HCT116 (cell line): ENCODE measurements at regions not wholly inside any gene's neighbourhood (a gene's known extent, or its start where the extent isn't known, plus 50 kb on each side); places are given as distances from the start of the nearest gene placed in this dataset.
"Not testable (repeated sequence)": the region's sequence is repeated elsewhere in the genome, so short reads cannot be mapped to it uniquely, and the experiment has no call there.

Experiments used
- ATAC-seq: fragments of 200-7000 bp; cut with Tn5 transposase; 2 replicates; pipeline ENCODE4 v1.9.1; 2020; ENCODE audit warnings: mild to moderate bottlenecking, moderate library complexity
- BruUV-seq: library from RNA; stranded (reverse); fragments of 400-500 nt; replicated peaks from 2 replicates; lab custom pipeline; 2021; lab: Mats Ljungman, UMichigan
- CTCF ChIA-PET: fragments of 300-600 bp; sonication (Branson Sonifier 250); formaldehyde crosslinking; loops from one replicate; lab custom pipeline; 2021; ENCODE audit warnings: antibody characterized with exemption; lab: Charles Lee
- POLR2A ChIA-PET: fragments of 300-600, 350-600 bp; sonication (Branson Sonifier 250); formaldehyde crosslinking; loops from one replicate; lab custom pipeline; 2021; ENCODE audit warnings: antibody characterized with exemption; lab: Charles Lee
- RAD21 ChIA-PET, 2 experiments: fragments of 300-600 bp; sonication (Branson Sonifier 250); formaldehyde crosslinking; loops; one replicate each; lab custom pipeline; 2023; ENCODE audit warnings: low total read pairs in 2 of 2; ENCODE audit not compliant: uncharacterized antibody in 2 of 2, unreplicated experiment in 2 of 2, low non-redundant PET in 1 of 2; lab: Charles Lee
- DNase-seq: peaks from one replicate; pipeline ENCODE4 v3.0.0-alpha.2; 2010; ENCODE audit warnings: low read depth, low spot score
- H2AFZ ChIP-seq: fragments of 200-600 bp; shearing (Covaris generic), sonication (generic); 2 replicates; pipeline ENCODE4 v1.6.1; 2017; ENCODE audit warnings: low read depth, mixed run types, mixed read lengths, antibody characterized with exemption, low read length; ENCODE audit not compliant: poor library complexity, severe bottlenecking
- H3K27ac ChIP-seq: 2 replicates; pipeline ENCODE4 v1.5.1; 2012; ENCODE audit warnings: low read depth, low read length
- H3K27me3 ChIP-seq: fragments of 200-600 bp; sonication (generic); 2 replicates; pipeline ENCODE4 v1.6.1; 2016; ENCODE audit warnings: mixed run types, low read length, mixed read lengths; ENCODE audit not compliant: insufficient read depth
- H3K36me3 ChIP-seq, 2 experiments: fragments of 200-500 bp in 1 of 2; fragments of 200-600 bp in 1 of 2; sonication (Bioruptor generic) in 1 of 2; sonication (generic) in 1 of 2; 2 replicates each; pipeline versions ENCODE4 v1.5.1 to v1.6.1; 2014 to 2016; ENCODE audit warnings: low read length in 2 of 2, inconsistent platforms in 1 of 2, mixed read lengths in 1 of 2, mixed run types in 1 of 2; ENCODE audit not compliant: insufficient read depth in 2 of 2, control insufficient read depth in 1 of 2
- H3K4me1 ChIP-seq, 2 experiments: fragments of 200-600 bp in 1 of 2; sonication (generic) in 1 of 2; 2 replicates each; pipeline versions ENCODE4 v1.5.1 to v1.6.1; 2012 to 2017; ENCODE audit warnings: low read length in 2 of 2, inconsistent platforms in 1 of 2, mild to moderate bottlenecking in 1 of 2, mixed read lengths in 1 of 2, mixed run types in 1 of 2, moderate library complexity in 1 of 2; ENCODE audit not compliant: insufficient read depth in 2 of 2, control insufficient read depth in 1 of 2
- H3K4me2 ChIP-seq: fragments of 200-600 bp; sonication (generic); 2 replicates; pipeline ENCODE4 v1.6.1; 2017; ENCODE audit warnings: mixed run types, low read length, mixed read lengths
- H3K4me3 ChIP-seq, 2 experiments: fragments of 200-600 bp in 1 of 2; sonication (generic) in 1 of 2; replicated peaks in 1 of 2; 2 replicates each; pipeline ENCODE4 v1.5.1; 2011 to 2016; ENCODE audit warnings: low read length in 2 of 2, control low read depth in 1 of 2, low read depth in 1 of 2, mild to moderate bottlenecking in 1 of 2, mixed read lengths in 1 of 2, mixed run types in 1 of 2
- H3K79me2 ChIP-seq: fragments of 200-600 bp; sonication (generic); 2 replicates; pipeline ENCODE4 v1.6.1; 2017; ENCODE audit warnings: mild to moderate bottlenecking, mixed run types, low read length, moderate library complexity, mixed read lengths; ENCODE audit not compliant: insufficient read depth
- H3K9ac ChIP-seq: fragments of 200-600 bp; sonication (generic); 2 replicates; pipeline ENCODE4 v1.6.1; 2016; ENCODE audit warnings: low read length, mixed read lengths
- H3K9me2 ChIP-seq: fragments of 200-600 bp; sonication (generic), shearing (Covaris generic); 2 replicates; pipeline ENCODE4 v1.6.1; 2017; ENCODE audit warnings: mixed run types, mild to moderate bottlenecking, moderate library complexity; ENCODE audit not compliant: insufficient read depth
- H3K9me3 ChIP-seq, 2 experiments: fragments of 200-500 bp in 1 of 2; fragments of 200-600 bp in 1 of 2; sonication (Bioruptor generic) in 1 of 2; sonication (generic) in 1 of 2; 2 replicates each; pipeline ENCODE4 v1.6.1; 2014 to 2017; ENCODE audit warnings: low read length in 2 of 2, mixed read lengths in 2 of 2, inconsistent platforms in 1 of 2, low read depth in 1 of 2, mild to moderate bottlenecking in 1 of 2, mixed run types in 1 of 2, moderate library complexity in 1 of 2; ENCODE audit not compliant: control insufficient read depth in 1 of 2, insufficient read depth in 1 of 2
- H4K20me1 ChIP-seq: fragments of 200-600 bp; sonication (generic), shearing (Covaris generic); 2 replicates; pipeline ENCODE4 v1.6.1; 2017; ENCODE audit warnings: mixed run types, mild to moderate bottlenecking, moderate library complexity; ENCODE audit not compliant: insufficient read depth
- CEBPB ChIP-seq: IDR thresholded peaks from 2 replicates; pipeline ENCODE4 v1.6.1; 2012; ENCODE audit warnings: low read depth
- FOSL1 ChIP-seq: IDR thresholded peaks from 2 replicates; pipeline ENCODE4 v1.6.1; 2012; ENCODE audit warnings: low read depth
- JUND ChIP-seq: IDR thresholded peaks from 2 replicates; pipeline ENCODE4 v1.6.1; 2012
- POLR2AphosphoS5 ChIP-seq: IDR thresholded peaks from 2 replicates; pipeline ENCODE4 v1.6.1; 2011; ENCODE audit warnings: mild to moderate bottlenecking, low read depth, low read length, moderate library complexity
- SIN3A ChIP-seq: IDR thresholded peaks from 2 replicates; pipeline ENCODE4 v1.6.1; 2012; ENCODE audit warnings: low read depth
- SP1 ChIP-seq: IDR thresholded peaks from 2 replicates; pipeline ENCODE4 v1.6.1; 2012; ENCODE audit warnings: low read depth
- SRF ChIP-seq: IDR thresholded peaks from 2 replicates; pipeline ENCODE4 v1.6.1; 2012; ENCODE audit warnings: low read depth
- YY1 ChIP-seq: IDR thresholded peaks from 2 replicates; pipeline ENCODE4 v1.6.1; 2011; ENCODE audit warnings: low read length, low read depth, moderate library complexity, mild to moderate bottlenecking; ENCODE audit not compliant: insufficient replicate concordance; ENCODE audit errors: extremely low read depth
- intact Hi-C: fragments of 100-400 bp; cut with micrococcal nuclease; formaldehyde crosslinking; loops from 2 replicates; pipeline ENCODE4 v1.10.0; 2022
- TF ChIP-seq, protein P1 (sequence below): IDR thresholded peaks from 2 replicates; pipeline ENCODE4 v1.6.1; 2011; ENCODE audit warnings: mild to moderate bottlenecking, low read length, moderate library complexity; ENCODE audit not compliant: insufficient replicate concordance; ENCODE audit errors: extremely low read depth
- TF ChIP-seq, protein P2 (sequence below), 3 experiments: fragments of 200-600 bp in 1 of 3; sonication (generic) in 1 of 3; IDR thresholded peaks in 2 of 3; conservative IDR thresholded peaks in 1 of 3; 2 replicates each; pipeline ENCODE4 v1.5.1; 2012 to 2017; ENCODE audit warnings: low read depth in 2 of 3, low read length in 2 of 3, antibody characterized with exemption in 1 of 3, borderline replicate concordance in 1 of 3, control low read depth in 1 of 3, mild to moderate bottlenecking in 1 of 3, mixed read lengths in 1 of 3, mixed run types in 1 of 3, moderate library complexity in 1 of 3; ENCODE audit not compliant: insufficient read depth in 1 of 3
- TF ChIP-seq, protein P3 (sequence below): IDR thresholded peaks from 2 replicates; pipeline ENCODE4 v1.6.1; 2012
- TF ChIP-seq, protein P4 (sequence below): IDR thresholded peaks from 2 replicates; pipeline ENCODE4 v1.6.1; 2012
- TF ChIP-seq, protein P5 (sequence below): IDR thresholded peaks from 2 replicates; pipeline ENCODE4 v1.6.1; 2012; ENCODE audit warnings: low read depth

DNA sequence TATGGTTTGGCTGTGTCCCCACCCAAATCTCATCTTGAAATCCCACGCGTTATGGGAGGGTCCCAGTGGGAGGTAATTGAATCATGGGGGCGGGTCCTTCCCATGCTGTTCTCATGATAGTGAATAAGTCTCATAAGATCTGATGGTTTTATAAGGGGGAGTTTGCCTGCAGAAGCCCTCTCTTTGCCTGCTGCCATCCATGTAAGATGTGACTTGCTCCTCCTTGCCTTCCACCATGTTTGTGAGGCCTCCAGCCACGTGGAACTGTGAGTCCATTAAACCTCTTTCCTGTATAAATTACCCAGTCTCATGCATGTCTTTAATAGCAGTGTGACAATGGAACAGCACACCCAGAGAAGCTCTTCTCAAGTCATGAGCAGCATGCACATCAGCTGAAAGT lies 119.1 kb upstream of the CARD11 start:
- H3K79me2 ChIP-seq, H2AFZ ChIP-seq, H3K9me3 ChIP-seq, POLR2A ChIA-PET, H3K4me3 ChIP-seq, H4K20me1 ChIP-seq, ATAC-seq, H3K27me3 ChIP-seq, H3K4me2 ChIP-seq, H3K9me2 ChIP-seq, H3K36me3 ChIP-seq, intact Hi-C loops, H3K9ac ChIP-seq, DNase-seq, BruUV-seq, RAD21 ChIA-PET, H3K27ac ChIP-seq, H3K4me1 ChIP-seq, CTCF ChIA-PET: not testable (repeated sequence)

DNA sequence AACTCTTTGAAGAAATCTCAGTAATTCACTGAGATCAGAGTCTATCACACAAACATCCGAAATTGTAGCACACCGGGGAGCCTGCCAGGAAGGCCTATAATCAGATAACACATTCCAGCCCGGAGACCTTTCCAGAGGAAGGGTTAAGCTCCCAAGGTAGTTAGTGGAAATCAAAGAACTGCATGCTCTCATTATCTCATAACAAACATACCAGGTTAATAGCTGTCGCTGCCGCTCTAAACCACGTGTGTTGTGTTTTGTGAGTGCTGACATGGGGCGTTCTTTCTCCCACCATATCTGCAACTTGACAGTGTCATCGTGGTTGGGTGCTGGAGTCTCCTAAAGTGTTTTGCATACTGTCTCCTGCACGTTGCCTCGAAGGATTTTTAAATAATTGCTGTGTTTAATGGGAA lies 120.7 kb upstream of the CARD11 start:
- no peak overlapping the region for H2AFZ ChIP-seq
- H3K4me1 ChIP-seq, result peaks cover 4 to 6% of the 10 kb centered on the region in 2 experiments; a peak in 2 of 4 replicates
- no peak overlapping the region for H3K4me3 ChIP-seq
- no peaks in the 10 kb centered on the region for H3K79me2 ChIP-seq
- H3K9ac ChIP-seq, result no peak overlapping the region
- intact Hi-C loops, result no loop called here
- no peak; the same call in 1 of the 2 replicates for ATAC-seq
- DNase-seq, result no peak
- no peaks in the 10 kb centered on the region for H3K36me3 ChIP-seq
- POLR2A ChIA-PET, result no interaction called here
- peaks cover 5% of the 10 kb centered on the region; the same call in 1 of the 2 replicates for H3K27me3 ChIP-seq
- BruUV-seq, result no TSS peak
- H3K27ac ChIP-seq, result no peak overlapping the region
- CTCF ChIA-PET, result no interaction called here
- H4K20me1 ChIP-seq, result no peaks in the 10 kb centered on the region
- no peaks in the 10 kb centered on the region for H3K9me3 ChIP-seq
- RAD21 ChIA-PET, result no interaction called here
- H3K9me2 ChIP-seq, result no peaks in the 10 kb centered on the region
- no peak overlapping the region for H3K4me2 ChIP-seq
- TF ChIP-seq FOSL1, result no peak
- TF ChIP-seq, protein P1, sequence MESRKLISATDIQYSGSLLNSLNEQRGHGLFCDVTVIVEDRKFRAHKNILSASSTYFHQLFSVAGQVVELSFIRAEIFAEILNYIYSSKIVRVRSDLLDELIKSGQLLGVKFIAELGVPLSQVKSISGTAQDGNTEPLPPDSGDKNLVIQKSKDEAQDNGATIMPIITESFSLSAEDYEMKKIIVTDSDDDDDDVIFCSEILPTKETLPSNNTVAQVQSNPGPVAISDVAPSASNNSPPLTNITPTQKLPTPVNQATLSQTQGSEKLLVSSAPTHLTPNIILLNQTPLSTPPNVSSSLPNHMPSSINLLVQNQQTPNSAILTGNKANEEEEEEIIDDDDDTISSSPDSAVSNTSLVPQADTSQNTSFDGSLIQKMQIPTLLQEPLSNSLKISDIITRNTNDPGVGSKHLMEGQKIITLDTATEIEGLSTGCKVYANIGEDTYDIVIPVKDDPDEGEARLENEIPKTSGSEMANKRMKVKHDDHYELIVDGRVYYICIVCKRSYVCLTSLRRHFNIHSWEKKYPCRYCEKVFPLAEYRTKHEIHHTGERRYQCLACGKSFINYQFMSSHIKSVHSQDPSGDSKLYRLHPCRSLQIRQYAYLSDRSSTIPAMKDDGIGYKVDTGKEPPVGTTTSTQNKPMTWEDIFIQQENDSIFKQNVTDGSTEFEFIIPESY, result no peak
- TF ChIP-seq CEBPB, result no peak
- TF ChIP-seq, protein P2, sequence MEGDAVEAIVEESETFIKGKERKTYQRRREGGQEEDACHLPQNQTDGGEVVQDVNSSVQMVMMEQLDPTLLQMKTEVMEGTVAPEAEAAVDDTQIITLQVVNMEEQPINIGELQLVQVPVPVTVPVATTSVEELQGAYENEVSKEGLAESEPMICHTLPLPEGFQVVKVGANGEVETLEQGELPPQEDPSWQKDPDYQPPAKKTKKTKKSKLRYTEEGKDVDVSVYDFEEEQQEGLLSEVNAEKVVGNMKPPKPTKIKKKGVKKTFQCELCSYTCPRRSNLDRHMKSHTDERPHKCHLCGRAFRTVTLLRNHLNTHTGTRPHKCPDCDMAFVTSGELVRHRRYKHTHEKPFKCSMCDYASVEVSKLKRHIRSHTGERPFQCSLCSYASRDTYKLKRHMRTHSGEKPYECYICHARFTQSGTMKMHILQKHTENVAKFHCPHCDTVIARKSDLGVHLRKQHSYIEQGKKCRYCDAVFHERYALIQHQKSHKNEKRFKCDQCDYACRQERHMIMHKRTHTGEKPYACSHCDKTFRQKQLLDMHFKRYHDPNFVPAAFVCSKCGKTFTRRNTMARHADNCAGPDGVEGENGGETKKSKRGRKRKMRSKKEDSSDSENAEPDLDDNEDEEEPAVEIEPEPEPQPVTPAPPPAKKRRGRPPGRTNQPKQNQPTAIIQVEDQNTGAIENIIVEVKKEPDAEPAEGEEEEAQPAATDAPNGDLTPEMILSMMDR (IDR thresholded peaks at IDR 0.05 in 2 of 3, conservative IDR thresholded peaks at IDR 0.05 in 1 of 3; ENCODE audit: borderline replicate concordance in 1 of 3, insufficient read depth in 1 of 3, low read depth in 2 of 3, low read length in 2 of 3), result no peak
- TF ChIP-seq SIN3A, result no peak
- no peak for TF ChIP-seq SRF
- TF ChIP-seq POLR2AphosphoS5, result no peak
- no peak for TF ChIP-seq YY1
- TF ChIP-seq, protein P3, sequence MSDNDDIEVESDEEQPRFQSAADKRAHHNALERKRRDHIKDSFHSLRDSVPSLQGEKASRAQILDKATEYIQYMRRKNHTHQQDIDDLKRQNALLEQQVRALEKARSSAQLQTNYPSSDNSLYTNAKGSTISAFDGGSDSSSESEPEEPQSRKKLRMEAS, result no peak
- TF ChIP-seq JUND, result no peak
- TF ChIP-seq, protein P4, sequence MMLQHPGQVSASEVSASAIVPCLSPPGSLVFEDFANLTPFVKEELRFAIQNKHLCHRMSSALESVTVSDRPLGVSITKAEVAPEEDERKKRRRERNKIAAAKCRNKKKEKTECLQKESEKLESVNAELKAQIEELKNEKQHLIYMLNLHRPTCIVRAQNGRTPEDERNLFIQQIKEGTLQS, result no peak
- TF ChIP-seq, protein P5, sequence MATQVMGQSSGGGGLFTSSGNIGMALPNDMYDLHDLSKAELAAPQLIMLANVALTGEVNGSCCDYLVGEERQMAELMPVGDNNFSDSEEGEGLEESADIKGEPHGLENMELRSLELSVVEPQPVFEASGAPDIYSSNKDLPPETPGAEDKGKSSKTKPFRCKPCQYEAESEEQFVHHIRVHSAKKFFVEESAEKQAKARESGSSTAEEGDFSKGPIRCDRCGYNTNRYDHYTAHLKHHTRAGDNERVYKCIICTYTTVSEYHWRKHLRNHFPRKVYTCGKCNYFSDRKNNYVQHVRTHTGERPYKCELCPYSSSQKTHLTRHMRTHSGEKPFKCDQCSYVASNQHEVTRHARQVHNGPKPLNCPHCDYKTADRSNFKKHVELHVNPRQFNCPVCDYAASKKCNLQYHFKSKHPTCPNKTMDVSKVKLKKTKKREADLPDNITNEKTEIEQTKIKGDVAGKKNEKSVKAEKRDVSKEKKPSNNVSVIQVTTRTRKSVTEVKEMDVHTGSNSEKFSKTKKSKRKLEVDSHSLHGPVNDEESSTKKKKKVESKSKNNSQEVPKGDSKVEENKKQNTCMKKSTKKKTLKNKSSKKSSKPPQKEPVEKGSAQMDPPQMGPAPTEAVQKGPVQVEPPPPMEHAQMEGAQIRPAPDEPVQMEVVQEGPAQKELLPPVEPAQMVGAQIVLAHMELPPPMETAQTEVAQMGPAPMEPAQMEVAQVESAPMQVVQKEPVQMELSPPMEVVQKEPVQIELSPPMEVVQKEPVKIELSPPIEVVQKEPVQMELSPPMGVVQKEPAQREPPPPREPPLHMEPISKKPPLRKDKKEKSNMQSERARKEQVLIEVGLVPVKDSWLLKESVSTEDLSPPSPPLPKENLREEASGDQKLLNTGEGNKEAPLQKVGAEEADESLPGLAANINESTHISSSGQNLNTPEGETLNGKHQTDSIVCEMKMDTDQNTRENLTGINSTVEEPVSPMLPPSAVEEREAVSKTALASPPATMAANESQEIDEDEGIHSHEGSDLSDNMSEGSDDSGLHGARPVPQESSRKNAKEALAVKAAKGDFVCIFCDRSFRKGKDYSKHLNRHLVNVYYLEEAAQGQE, result no peak
- TF ChIP-seq SP1, result no peak
